Peyer's patch (tissue), 4 donors: ENCODE measurements at regions not wholly inside any gene's neighbourhood (a gene's known extent, or its start where the extent isn't known, plus 50 kb on each side); places are given as distances from the start of the nearest gene placed in this dataset.
"Not testable (repeated sequence)": the region's sequence is repeated elsewhere in the genome, so short reads cannot be mapped to it uniquely, and the experiment has no call there.

Source experiments
- DNase-seq, 3 donors: peaks; one replicate each; pipeline ENCODE4 v3.0.0-alpha.2; 2017 to 2019
- H3K27ac ChIP-seq, 4 donors: fragments of 200-600 bp; sonication (generic); one replicate each; pipeline ENCODE4 v1.5.1; 2016 to 2019
- H3K27me3 ChIP-seq, 2 donors: fragments of 200-600 bp; sonication (generic); one replicate each; pipeline ENCODE4 v1.5.1; 2019
- H3K36me3 ChIP-seq, 3 donors: fragments of 200-600 bp; sonication (generic); one replicate each; pipeline ENCODE4 v1.5.1; 2016 to 2019
- H3K4me1 ChIP-seq, 4 donors: fragments of 200-600 bp; sonication (generic); one replicate each; pipeline ENCODE4 v1.5.1; 2016 to 2019
- H3K4me3 ChIP-seq, 4 donors: fragments of 200-600 bp; sonication (generic); 1 replicate in 3 of 4; 2 replicates in 1 of 4; pipeline ENCODE4 v1.5.1; 2016 to 2019; ENCODE audit warnings: mild to moderate bottlenecking in 1 of 4
- H3K9me3 ChIP-seq, 4 donors: fragments of 200-600 bp; sonication (generic); one replicate each; pipeline ENCODE4 v1.5.1; 2016 to 2019; ENCODE audit warnings: mild to moderate bottlenecking in 1 of 4
- CTCF ChIP-seq, 6 experiments: fragments of 450-650 bp in 4 of 6; fragments of 200-600 bp in 2 of 6; sonication (generic) in 1 of 6; IDR thresholded peaks; one replicate each; pipeline ENCODE4 v1.5.1; 2017 to 2019; ENCODE audit warnings: antibody characterized with exemption in 6 of 6, mild to moderate bottlenecking in 3 of 6, moderate library complexity in 1 of 6
- POLR2A ChIP-seq, 2 donors: fragments of 450-650 bp; IDR thresholded peaks; one replicate each; pipeline ENCODE4 v1.5.1; 2017; ENCODE audit warnings: antibody characterized with exemption in 2 of 2, mild to moderate bottlenecking in 2 of 2, moderate library complexity in 2 of 2

- Histone ChIP-seq H3K36me3 (no peaks in the 10 kb centered on the region), H3K9me3 (no peaks in the 10 kb centered on the region), H3K27me3 (no peaks in the 10 kb centered on the region), H3K4me1 (no peaks in the 10 kb centered on the region), H3K27ac (no peak overlapping the region), H3K4me3 (no peak overlapping the region)
- TF ChIP-seq POLR2A (IDR thresholded peaks at IDR 0.05) (no peak), CTCF (IDR thresholded peaks at IDR 0.05) (no peak)
- DNase-seq: no peak
Measured at GRCh38 chr2:61733563-61733962, 120.3 kb downstream of the FAM161A start.

GRCh38 chr2:61732787-61733186 is 121.1 kb downstream of the FAM161A start:
- Histone ChIP-seq H3K27me3 (no peaks in the 10 kb centered on the region), H3K4me1 (no peaks in the 10 kb centered on the region), H3K4me3 (no peak overlapping the region), H3K36me3 (no peaks in the 10 kb centered on the region), H3K9me3 (no peaks in the 10 kb centered on the region), H3K27ac (no peak overlapping the region)
- no peak for DNase-seq
- TF ChIP-seq POLR2A (IDR thresholded peaks at IDR 0.05): no peak
- no peak for TF ChIP-seq CTCF (IDR thresholded peaks at IDR 0.05)

- Histone ChIP-seq H3K4me1 (no peaks in the 10 kb centered on the region), H3K9me3 (no peaks in the 10 kb centered on the region), H3K36me3 (no peaks in the 10 kb centered on the region), H3K4me3 (no peak overlapping the region), H3K27ac (no peak overlapping the region), H3K27me3 (no peaks in the 10 kb centered on the region)
- DNase-seq: no peak
- TF ChIP-seq CTCF (IDR thresholded peaks at IDR 0.05): no peak
- no peak for TF ChIP-seq POLR2A (IDR thresholded peaks at IDR 0.05)
Measured at GRCh38 chr2:61727746-61728145, 126.1 kb downstream of the FAM161A start.

- no peak overlapping the region for H3K27ac ChIP-seq
- TF ChIP-seq CTCF (IDR thresholded peaks at IDR 0.05) (no peak), POLR2A (IDR thresholded peaks at IDR 0.05) (no peak)
- H3K9me3 ChIP-seq: no peaks in the 10 kb centered on the region
- H3K36me3 ChIP-seq: no peaks in the 10 kb centered on the region
- no peaks in the 10 kb centered on the region for H3K27me3 ChIP-seq
- no peak for DNase-seq
- H3K4me3 ChIP-seq: no peak overlapping the region
- no peaks in the 10 kb centered on the region for H3K4me1 ChIP-seq
Measured at GRCh38 chr2:61726456-61727209, 127.2 kb downstream of the FAM161A start.

GRCh38 chr2:61723364-61723763 is 130.5 kb downstream of the FAM161A start:
- not testable (repeated sequence) for H3K27ac ChIP-seq, H3K4me1 ChIP-seq, H3K9me3 ChIP-seq, H3K36me3 ChIP-seq, H3K27me3 ChIP-seq, H3K4me3 ChIP-seq, DNase-seq

- Histone ChIP-seq H3K36me3 (no peaks in the 10 kb centered on the region), H3K27me3 (no peaks in the 10 kb centered on the region), H3K27ac (no peak overlapping the region), H3K9me3 (no peaks in the 10 kb centered on the region), H3K4me3 (no peak overlapping the region), H3K4me1 (no peaks in the 10 kb centered on the region)
- TF ChIP-seq CTCF (IDR thresholded peaks at IDR 0.05) (no peak), POLR2A (IDR thresholded peaks at IDR 0.05) (no peak)
- DNase-seq: no peak
Measured at GRCh38 chr2:61722800-61723199, 131.1 kb downstream of the FAM161A start.
